Heart left ventricle (tissue), 13 donors: ENCODE measurements at regions not wholly inside any gene's neighbourhood (a gene's known extent, or its start where the extent isn't known, plus 50 kb on each side); places are given as distances from the start of the nearest gene placed in this dataset.

ENCODE experiments used
- POLR2A ChIP-seq, 2 donors: fragments of 450-650 bp; IDR thresholded peaks; one replicate each; pipeline ENCODE4 v1.6.1; 2017; ENCODE audit warnings: antibody characterized with exemption in 2 of 2, mild to moderate bottlenecking in 2 of 2, moderate library complexity in 2 of 2
- TF ChIP-seq, protein P1 (sequence below), 12 donors: fragments of 200-600 bp; sonication (generic) in 4 of 12; IDR thresholded peaks; one replicate each; pipeline versions ENCODE4 v1.5.0 to v1.8.0; 2018 to 2022; ENCODE audit warnings: antibody characterized with exemption in 12 of 12, mild to moderate bottlenecking in 5 of 12
- donor health status: ischemic (EF 13 %, LVEDD 7.1; RV severe dilation, severe dysfunction).
- donor health status: DM: no; HTN: yes; CAD: no.
- donor health status: DM: no; HTN: no; CAD: no.
- donor health status: ischemic (EF 25% LVEDD 6.9; RV normal size, moderate dysfunction).
- donor health status: ischemic (EF 25% LVEDD 5.7; RV mildly dilated, moderate dysfunction).
- donor health status: ischemic (EF 35%, LVEDD 5.7; RV mildly dilated, moderate dysfunction).
- donor health status: nonischemic (EF 11% LVEDD 7.7; RV severe dilation, severe dysfunction).
- donor health status: DM: yes; HTN: yes; CAD: no.
- donor health status: PGD.
- donor health status: ischemic (EF 29% LVEDD 5.4; RV normal size, mild dysfunction).
- donor health status: nonischemic (EF 23%, LVEDD 6.1; RV moderate dilation, normal function).

DNA sequence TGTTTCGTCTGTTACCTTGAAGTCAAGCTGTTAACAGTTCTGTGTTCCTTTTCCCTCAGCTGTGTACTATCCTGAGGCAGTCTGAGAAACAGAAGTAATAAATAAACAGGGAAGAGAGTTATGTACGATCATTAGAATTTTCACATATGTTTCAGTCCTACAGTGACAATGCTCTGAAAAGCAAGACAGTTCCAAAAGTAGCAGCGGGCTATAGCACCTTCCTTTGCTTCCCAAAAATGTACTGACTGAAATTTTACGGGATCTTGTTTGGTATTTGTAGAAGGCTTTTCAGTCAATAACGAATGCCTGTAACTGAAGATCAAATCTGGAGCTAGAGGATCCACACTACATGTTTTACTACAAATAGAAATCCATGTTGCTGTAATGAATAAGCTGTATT lies 428.1 kb downstream of the PYDC2 start:
- TF ChIP-seq, protein P1, sequence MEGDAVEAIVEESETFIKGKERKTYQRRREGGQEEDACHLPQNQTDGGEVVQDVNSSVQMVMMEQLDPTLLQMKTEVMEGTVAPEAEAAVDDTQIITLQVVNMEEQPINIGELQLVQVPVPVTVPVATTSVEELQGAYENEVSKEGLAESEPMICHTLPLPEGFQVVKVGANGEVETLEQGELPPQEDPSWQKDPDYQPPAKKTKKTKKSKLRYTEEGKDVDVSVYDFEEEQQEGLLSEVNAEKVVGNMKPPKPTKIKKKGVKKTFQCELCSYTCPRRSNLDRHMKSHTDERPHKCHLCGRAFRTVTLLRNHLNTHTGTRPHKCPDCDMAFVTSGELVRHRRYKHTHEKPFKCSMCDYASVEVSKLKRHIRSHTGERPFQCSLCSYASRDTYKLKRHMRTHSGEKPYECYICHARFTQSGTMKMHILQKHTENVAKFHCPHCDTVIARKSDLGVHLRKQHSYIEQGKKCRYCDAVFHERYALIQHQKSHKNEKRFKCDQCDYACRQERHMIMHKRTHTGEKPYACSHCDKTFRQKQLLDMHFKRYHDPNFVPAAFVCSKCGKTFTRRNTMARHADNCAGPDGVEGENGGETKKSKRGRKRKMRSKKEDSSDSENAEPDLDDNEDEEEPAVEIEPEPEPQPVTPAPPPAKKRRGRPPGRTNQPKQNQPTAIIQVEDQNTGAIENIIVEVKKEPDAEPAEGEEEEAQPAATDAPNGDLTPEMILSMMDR (IDR thresholded peaks at IDR 0.05) = no peak
- TF ChIP-seq POLR2A (IDR thresholded peaks at IDR 0.05) = no peak
